Thyroid gland (tissue), 4 donors: ENCODE measurements at regions not wholly inside any gene's neighbourhood (a gene's known extent, or its start where the extent isn't known, plus 50 kb on each side); places are given as distances from the start of the nearest gene placed in this dataset.

Experiments used
- POLR2A ChIP-seq, 2 donors: fragments of 450-650 bp; IDR thresholded peaks; one replicate each; pipeline ENCODE4 v1.6.1; 2017; ENCODE audit warnings: antibody characterized with exemption in 2 of 2, mild to moderate bottlenecking in 2 of 2, moderate library complexity in 1 of 2
- TF ChIP-seq, protein P1 (sequence below), 6 experiments: fragments of 200-600 bp in 3 of 6; fragments of 450-650 bp in 3 of 6; sonication (generic) in 3 of 6; IDR thresholded peaks; one replicate each; pipeline ENCODE4 v1.5.1; 2016 to 2019; ENCODE audit warnings: antibody characterized with exemption in 6 of 6, mild to moderate bottlenecking in 2 of 6, inconsistent platforms in 1 of 6, moderate library complexity in 1 of 6

DNA sequence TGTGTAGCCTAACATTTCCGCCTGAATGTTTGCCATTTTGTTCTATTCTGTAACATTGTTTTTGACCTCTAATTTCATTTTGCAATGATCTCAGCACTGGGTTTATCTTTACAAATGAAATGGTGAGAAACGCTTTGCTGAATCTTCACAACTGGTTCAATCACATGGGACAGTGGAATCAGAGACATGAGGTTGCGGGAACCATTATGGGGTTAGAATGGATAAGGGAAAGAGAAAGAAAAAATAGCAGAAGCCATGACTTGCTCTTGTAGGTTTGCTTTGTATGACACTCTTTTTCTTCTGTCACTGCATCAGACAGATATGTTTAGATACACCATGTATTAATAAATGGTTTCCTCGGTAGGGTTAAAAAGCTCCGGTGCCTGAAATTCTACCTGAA lies 114.3 kb upstream of the PELI1 start:
- no peak for TF ChIP-seq POLR2A (IDR thresholded peaks at IDR 0.05)
- TF ChIP-seq, protein P1, sequence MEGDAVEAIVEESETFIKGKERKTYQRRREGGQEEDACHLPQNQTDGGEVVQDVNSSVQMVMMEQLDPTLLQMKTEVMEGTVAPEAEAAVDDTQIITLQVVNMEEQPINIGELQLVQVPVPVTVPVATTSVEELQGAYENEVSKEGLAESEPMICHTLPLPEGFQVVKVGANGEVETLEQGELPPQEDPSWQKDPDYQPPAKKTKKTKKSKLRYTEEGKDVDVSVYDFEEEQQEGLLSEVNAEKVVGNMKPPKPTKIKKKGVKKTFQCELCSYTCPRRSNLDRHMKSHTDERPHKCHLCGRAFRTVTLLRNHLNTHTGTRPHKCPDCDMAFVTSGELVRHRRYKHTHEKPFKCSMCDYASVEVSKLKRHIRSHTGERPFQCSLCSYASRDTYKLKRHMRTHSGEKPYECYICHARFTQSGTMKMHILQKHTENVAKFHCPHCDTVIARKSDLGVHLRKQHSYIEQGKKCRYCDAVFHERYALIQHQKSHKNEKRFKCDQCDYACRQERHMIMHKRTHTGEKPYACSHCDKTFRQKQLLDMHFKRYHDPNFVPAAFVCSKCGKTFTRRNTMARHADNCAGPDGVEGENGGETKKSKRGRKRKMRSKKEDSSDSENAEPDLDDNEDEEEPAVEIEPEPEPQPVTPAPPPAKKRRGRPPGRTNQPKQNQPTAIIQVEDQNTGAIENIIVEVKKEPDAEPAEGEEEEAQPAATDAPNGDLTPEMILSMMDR (IDR thresholded peaks at IDR 0.05): no peak
